ENCODE measurements at regions not wholly inside any gene's neighbourhood (a gene's known extent, or its start where the extent isn't known, plus 50 kb on each side); places are given as distances from the start of the nearest gene placed in this dataset.

DNA sequence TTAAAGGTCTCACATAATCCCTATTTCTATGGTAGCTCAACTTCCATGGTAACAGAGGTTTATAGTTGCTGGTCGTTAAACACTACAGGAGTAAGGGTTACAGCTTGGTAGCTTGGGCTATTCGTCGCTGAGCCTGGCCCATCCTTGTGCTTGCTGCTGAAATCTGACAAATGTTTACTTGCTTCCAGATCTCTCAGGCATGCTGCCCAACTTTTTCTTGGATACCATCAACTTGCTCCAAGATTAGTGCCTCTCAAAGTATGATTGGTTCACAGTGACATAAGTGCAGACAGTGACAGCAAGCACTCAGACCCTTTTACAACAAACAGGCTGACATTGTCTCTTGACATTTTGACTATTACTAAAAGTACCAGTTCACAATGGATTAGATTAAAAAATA lies 231.8 kb downstream of the KCNS3 start:
- Histone ChIP-seq H3K9me3 (ENCODE audit: control insufficient read depth, insufficient read depth, low read length) (no peaks in the 10 kb centered on the region), H3K27me3 (ENCODE audit: control insufficient read depth, insufficient read depth, low read length) (no peaks in the 10 kb centered on the region), H3K4me3 (ENCODE audit: low read depth, low read length) (no peak overlapping the region), H3K9ac (ENCODE audit: low read depth, low read length) (no peak overlapping the region), H3K27ac (ENCODE audit: low read depth, low read length) (no peak overlapping the region), H3K36me3 (ENCODE audit: control insufficient read depth, insufficient read depth, low read length) (no peaks in the 10 kb centered on the region), H3K4me1 (ENCODE audit: control insufficient read depth, insufficient read depth, low read length) (no peaks in the 10 kb centered on the region)

DNA sequence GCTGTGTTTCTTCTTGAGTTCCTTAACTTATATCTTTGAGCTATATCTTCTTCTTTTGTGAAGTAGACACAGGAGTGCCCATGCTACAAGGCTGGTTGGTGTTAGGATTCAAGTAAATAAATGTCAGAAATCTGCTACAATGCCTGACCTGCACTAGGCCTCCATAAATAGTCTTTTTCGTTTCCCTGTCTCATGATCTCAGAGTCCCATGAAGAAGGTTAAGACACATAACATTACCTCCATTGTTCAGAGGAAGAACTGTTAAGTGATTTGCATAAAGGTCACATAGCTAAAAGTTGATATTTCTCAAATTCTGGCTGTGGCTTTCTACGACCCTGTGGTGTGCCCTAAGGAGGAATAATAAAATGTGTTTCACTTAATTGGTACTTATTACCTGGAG lies 228.4 kb downstream of the KCNS3 start:
- Histone ChIP-seq H3K9me3 (ENCODE audit: control insufficient read depth, insufficient read depth, low read length) (no peaks in the 10 kb centered on the region), H3K36me3 (ENCODE audit: control insufficient read depth, insufficient read depth, low read length) (no peaks in the 10 kb centered on the region), H3K27me3 (ENCODE audit: control insufficient read depth, insufficient read depth, low read length) (no peaks in the 10 kb centered on the region), H3K9ac (ENCODE audit: low read depth, low read length) (no peak overlapping the region), H3K27ac (ENCODE audit: low read depth, low read length) (no peak overlapping the region), H3K4me1 (ENCODE audit: control insufficient read depth, insufficient read depth, low read length) (no peaks in the 10 kb centered on the region), H3K4me3 (ENCODE audit: low read depth, low read length) (no peak overlapping the region)

DNA sequence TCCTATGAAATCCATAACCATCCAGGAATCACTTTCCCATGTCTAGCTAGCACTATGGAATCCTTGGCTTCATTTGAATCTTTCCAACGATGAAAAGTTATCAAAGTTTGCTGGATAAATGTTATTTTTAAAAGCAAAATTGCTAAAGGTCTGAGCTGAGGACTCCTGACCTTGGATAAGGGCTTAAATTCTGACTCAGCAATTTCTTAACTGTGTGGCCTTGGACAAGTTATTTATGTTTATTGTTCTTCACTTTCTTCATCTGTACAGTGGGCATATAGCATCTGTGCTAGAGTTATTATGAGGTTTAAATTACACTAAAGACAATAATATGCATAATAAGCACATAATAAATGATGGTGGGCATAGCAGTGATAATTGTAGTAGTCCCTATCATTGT lies 227.5 kb downstream of the KCNS3 start:
- H3K4me1 ChIP-seq (ENCODE audit: control insufficient read depth, insufficient read depth, low read length) = no peaks in the 10 kb centered on the region
- no peak overlapping the region for H3K9ac ChIP-seq (ENCODE audit: low read depth, low read length)
- no peaks in the 10 kb centered on the region for H3K9me3 ChIP-seq (ENCODE audit: control insufficient read depth, insufficient read depth, low read length)
- no peaks in the 10 kb centered on the region for H3K27me3 ChIP-seq (ENCODE audit: control insufficient read depth, insufficient read depth, low read length)
- no peaks in the 10 kb centered on the region for H3K36me3 ChIP-seq (ENCODE audit: control insufficient read depth, insufficient read depth, low read length)
- H3K4me3 ChIP-seq (ENCODE audit: low read depth, low read length) = no peak overlapping the region
- no peak overlapping the region for H3K27ac ChIP-seq (ENCODE audit: low read depth, low read length)

DNA sequence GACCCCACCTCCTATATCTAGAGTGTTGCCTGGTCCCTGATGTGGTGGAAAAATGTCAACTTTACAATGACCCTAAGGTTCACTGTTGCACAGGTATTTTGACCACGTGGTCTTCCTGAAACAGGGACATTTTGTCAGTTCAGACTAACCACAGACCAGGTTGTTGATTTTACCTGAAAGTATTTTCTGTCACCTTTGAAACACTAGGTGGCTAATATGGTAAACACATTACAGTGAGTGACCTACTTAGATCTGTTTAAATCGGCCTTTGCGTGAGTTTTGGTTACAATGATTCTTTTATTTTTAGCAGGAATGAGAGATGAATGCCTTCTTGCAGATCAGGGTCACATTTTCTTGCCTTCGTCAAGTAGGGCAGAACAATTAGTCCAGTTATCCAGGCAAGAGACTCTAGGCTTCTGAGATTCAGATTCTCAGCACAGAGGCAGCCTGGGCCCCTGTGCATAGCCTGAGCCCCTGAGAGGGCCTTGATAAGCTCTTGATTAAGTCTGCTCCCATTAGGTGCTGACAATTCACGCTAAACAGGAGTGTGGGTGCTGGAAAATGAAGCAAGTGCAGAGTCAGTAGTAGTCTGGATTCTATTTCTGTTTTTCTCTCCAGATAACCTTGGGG lies 226.2 kb downstream of the KCNS3 start:
- Histone ChIP-seq H3K36me3 (ENCODE audit: control insufficient read depth, insufficient read depth, low read length) (no peaks in the 10 kb centered on the region), H3K27me3 (ENCODE audit: control insufficient read depth, insufficient read depth, low read length) (no peaks in the 10 kb centered on the region), H3K9me3 (ENCODE audit: control insufficient read depth, insufficient read depth, low read length) (no peaks in the 10 kb centered on the region), H3K27ac (ENCODE audit: low read depth, low read length) (no peak overlapping the region), H3K4me1 (ENCODE audit: control insufficient read depth, insufficient read depth, low read length) (no peaks in the 10 kb centered on the region), H3K9ac (ENCODE audit: low read depth, low read length) (no peak overlapping the region), H3K4me3 (ENCODE audit: low read depth, low read length) (no peak overlapping the region)

DNA sequence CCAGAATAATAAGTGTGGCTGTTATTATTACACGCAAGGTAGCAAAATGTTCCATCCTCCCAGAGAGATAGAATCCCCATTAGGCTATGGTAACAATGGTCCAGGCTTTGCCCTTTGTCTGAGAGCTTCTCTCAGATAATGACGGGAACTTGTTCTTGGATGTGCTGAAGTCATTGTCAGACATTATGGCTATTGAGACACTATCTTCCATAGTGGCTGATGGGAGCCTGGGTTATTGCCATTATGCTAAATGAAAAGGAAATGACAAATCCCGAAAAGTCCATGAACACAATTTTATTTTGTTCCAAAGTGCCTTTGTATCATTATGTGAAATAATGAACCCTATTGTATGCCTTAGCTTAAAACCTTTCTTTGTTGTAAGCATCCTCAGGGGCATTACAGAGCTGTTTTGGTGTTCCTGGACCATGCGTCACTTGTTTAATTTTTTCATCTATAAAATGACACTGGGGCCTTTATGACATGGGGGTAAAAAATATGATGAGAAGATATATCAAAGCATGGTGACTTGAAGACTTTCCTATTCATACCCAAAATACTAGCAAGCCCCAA lies 218.5 kb downstream of the KCNS3 start:
- no peaks in the 10 kb centered on the region for H3K27me3 ChIP-seq (ENCODE audit: control insufficient read depth, insufficient read depth, low read length)
- no peaks in the 10 kb centered on the region for H3K36me3 ChIP-seq (ENCODE audit: control insufficient read depth, insufficient read depth, low read length)
- no peaks in the 10 kb centered on the region for H3K4me1 ChIP-seq (ENCODE audit: control insufficient read depth, insufficient read depth, low read length)
- no peak overlapping the region for H3K4me3 ChIP-seq (ENCODE audit: low read depth, low read length)
- H3K9me3 ChIP-seq (ENCODE audit: control insufficient read depth, insufficient read depth, low read length) = no peaks in the 10 kb centered on the region
- no peak overlapping the region for H3K27ac ChIP-seq (ENCODE audit: low read depth, low read length)
- H3K9ac ChIP-seq (ENCODE audit: low read depth, low read length) = no peak overlapping the region

DNA sequence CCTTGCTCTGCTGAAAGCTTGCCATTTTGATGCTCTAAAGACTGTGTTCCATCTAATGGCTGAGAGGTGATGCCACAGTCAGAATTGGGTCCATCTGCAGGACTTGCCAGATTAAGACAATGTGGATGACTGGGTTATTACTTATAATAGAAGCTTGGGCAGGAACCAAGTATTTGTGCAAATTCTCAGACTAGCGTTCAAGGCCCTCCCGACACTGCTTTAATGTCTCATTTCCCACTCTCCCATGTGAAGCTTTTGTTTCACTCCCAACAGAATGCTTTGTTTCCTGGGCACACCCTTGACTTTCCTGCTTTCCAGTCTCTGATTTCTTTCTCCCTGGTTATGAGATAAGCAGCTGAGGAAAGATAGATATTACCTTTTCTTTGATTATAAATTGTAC lies 215.8 kb downstream of the KCNS3 start:
- Histone ChIP-seq H3K9ac (ENCODE audit: low read depth, low read length) (no peak overlapping the region), H3K9me3 (ENCODE audit: control insufficient read depth, insufficient read depth, low read length) (no peaks in the 10 kb centered on the region), H3K27me3 (ENCODE audit: control insufficient read depth, insufficient read depth, low read length) (no peaks in the 10 kb centered on the region), H3K36me3 (ENCODE audit: control insufficient read depth, insufficient read depth, low read length) (no peaks in the 10 kb centered on the region), H3K27ac (ENCODE audit: low read depth, low read length) (no peak overlapping the region), H3K4me1 (ENCODE audit: control insufficient read depth, insufficient read depth, low read length) (no peaks in the 10 kb centered on the region), H3K4me3 (ENCODE audit: low read depth, low read length) (no peak overlapping the region)

DNA sequence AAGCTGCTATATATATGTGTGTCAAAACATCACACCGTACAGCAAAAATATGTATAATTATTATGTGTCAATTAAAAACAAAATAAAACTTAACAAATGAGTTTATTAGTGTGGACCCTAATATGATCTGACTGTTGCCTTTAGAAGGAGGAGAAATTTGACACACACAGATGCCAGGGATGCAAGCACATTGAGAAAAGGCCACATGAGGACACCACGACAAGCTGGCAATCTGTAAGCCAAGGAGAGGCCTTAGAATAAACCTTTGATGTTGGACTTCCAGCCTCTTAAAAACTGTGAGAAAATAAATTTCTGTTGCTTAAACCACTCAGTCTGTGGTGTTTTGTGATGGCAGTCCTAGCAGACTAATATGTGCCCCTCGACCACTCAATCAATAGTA lies 214.7 kb downstream of the KCNS3 start:
- Histone ChIP-seq H3K4me1 (ENCODE audit: control insufficient read depth, insufficient read depth, low read length) (no peaks in the 10 kb centered on the region), H3K27ac (ENCODE audit: low read depth, low read length) (no peak overlapping the region), H3K4me3 (ENCODE audit: low read depth, low read length) (no peak overlapping the region), H3K27me3 (ENCODE audit: control insufficient read depth, insufficient read depth, low read length) (no peaks in the 10 kb centered on the region), H3K9me3 (ENCODE audit: control insufficient read depth, insufficient read depth, low read length) (no peaks in the 10 kb centered on the region), H3K36me3 (ENCODE audit: control insufficient read depth, insufficient read depth, low read length) (no peaks in the 10 kb centered on the region), H3K9ac (ENCODE audit: low read depth, low read length) (no peak overlapping the region)

DNA sequence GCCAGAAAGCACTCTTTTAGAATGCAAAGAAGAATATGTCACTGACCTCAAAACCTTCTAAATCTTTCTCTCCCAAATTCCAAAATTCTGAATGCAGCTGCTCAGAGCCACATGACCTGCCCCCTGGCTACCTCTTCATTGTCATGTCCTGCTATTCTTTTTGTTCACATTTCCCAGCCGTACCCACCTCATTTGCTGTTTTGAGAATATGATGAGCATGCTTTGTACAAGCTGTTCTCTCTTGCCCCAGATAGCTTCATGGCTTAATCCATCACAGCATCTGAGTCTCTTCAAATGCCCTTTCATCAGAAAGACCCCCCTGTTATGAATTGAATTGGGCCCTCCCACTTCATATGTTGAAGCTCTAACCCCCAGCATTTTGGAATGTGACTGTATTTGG lies 214.3 kb downstream of the KCNS3 start:
- no peak overlapping the region for H3K9ac ChIP-seq (ENCODE audit: low read depth, low read length)
- no peak overlapping the region for H3K27ac ChIP-seq (ENCODE audit: low read depth, low read length)
- H3K4me1 ChIP-seq (ENCODE audit: control insufficient read depth, insufficient read depth, low read length) = no peaks in the 10 kb centered on the region
- no peak overlapping the region for H3K4me3 ChIP-seq (ENCODE audit: low read depth, low read length)
- H3K27me3 ChIP-seq (ENCODE audit: control insufficient read depth, insufficient read depth, low read length) = no peaks in the 10 kb centered on the region
- no peaks in the 10 kb centered on the region for H3K36me3 ChIP-seq (ENCODE audit: control insufficient read depth, insufficient read depth, low read length)
- H3K9me3 ChIP-seq (ENCODE audit: control insufficient read depth, insufficient read depth, low read length) = no peaks in the 10 kb centered on the region

DNA sequence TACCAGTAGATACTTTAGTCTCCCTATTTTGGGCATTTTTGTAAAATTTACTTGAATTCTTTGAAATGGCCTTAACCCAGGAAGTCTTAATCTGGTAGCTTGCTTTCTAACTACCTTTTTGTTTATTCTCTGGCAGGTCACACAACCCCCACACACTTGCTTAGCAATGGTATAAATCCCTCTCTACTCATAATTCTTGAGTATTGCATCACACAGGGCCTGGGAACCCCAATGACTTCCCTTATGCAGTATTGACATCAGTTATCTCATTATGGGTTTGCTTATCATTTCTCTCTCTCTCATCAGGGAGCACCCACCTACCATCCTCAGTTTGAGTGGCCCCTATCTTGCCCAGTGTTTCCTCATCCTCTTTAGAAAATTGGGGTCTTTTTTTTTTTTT lies 207.1 kb downstream of the KCNS3 start:
- Histone ChIP-seq H3K4me1 (ENCODE audit: control insufficient read depth, insufficient read depth, low read length) (no peaks in the 10 kb centered on the region), H3K9me3 (ENCODE audit: control insufficient read depth, insufficient read depth, low read length) (no peaks in the 10 kb centered on the region), H3K27ac (ENCODE audit: low read depth, low read length) (no peak overlapping the region), H3K36me3 (ENCODE audit: control insufficient read depth, insufficient read depth, low read length) (no peaks in the 10 kb centered on the region), H3K27me3 (ENCODE audit: control insufficient read depth, insufficient read depth, low read length) (no peaks in the 10 kb centered on the region), H3K9ac (ENCODE audit: low read depth, low read length) (no peak overlapping the region), H3K4me3 (ENCODE audit: low read depth, low read length) (no peak overlapping the region)

DNA sequence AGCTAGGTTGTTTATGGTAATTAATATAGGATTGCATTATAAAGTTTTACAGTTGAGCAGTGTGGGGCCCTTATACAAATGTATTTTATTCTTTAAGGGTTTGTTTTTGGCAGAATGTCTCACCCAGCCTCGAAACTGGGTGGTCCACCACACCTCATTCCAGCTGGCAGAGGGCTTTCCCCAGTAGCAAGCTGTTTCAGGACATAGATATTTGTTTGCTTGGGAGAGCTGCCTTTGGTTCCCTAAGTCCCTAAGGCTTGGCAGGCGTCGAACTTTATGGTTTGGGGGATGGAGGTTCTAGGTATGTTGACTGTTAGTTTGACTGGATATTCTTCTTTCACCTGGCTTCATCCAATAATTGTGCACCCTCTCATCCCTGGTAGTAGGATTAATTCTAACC lies 205.9 kb downstream of the KCNS3 start:
- Histone ChIP-seq H3K27ac (ENCODE audit: low read depth, low read length) (no peak overlapping the region), H3K36me3 (ENCODE audit: control insufficient read depth, insufficient read depth, low read length) (no peaks in the 10 kb centered on the region)

DNA sequence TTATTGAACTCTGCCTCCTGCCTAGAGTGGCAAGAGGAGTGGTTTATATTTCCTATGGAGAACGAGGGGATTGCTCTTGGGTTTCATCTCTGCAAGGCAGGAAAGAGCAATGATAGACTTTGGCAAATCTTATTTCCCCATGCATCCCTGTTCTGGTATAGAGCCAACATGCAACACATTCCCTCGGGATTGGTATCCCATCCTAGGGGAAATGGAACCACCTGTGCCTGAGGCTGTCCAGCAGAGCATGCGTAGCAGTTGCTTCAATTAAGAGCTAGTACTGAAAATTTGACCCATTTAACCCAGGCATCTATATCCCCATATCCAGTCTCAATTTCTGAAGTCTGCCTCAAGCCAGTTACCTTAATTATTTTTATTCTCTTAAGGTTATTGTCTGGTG lies 205.3 kb downstream of the KCNS3 start:
- Histone ChIP-seq H3K9me3 (ENCODE audit: control insufficient read depth, insufficient read depth, low read length) (no peaks in the 10 kb centered on the region), H3K27ac (ENCODE audit: low read depth, low read length) (no peak overlapping the region), H3K9ac (ENCODE audit: low read depth, low read length) (no peak overlapping the region), H3K4me3 (ENCODE audit: low read depth, low read length) (no peak overlapping the region), H3K36me3 (ENCODE audit: control insufficient read depth, insufficient read depth, low read length) (no peaks in the 10 kb centered on the region), H3K27me3 (ENCODE audit: control insufficient read depth, insufficient read depth, low read length) (no peaks in the 10 kb centered on the region), H3K4me1 (ENCODE audit: control insufficient read depth, insufficient read depth, low read length) (no peaks in the 10 kb centered on the region)

More for the DNA sequence above, 205.9 kb downstream of the KCNS3 start:
- Histone ChIP-seq H3K4me3 (ENCODE audit: low read depth, low read length) (no peak overlapping the region), H3K4me1 (ENCODE audit: control insufficient read depth, insufficient read depth, low read length) (no peaks in the 10 kb centered on the region), H3K27me3 (ENCODE audit: control insufficient read depth, insufficient read depth, low read length) (no peaks in the 10 kb centered on the region), H3K9me3 (ENCODE audit: control insufficient read depth, insufficient read depth, low read length) (no peaks in the 10 kb centered on the region), H3K9ac (ENCODE audit: low read depth, low read length) (no peak overlapping the region)

Data from HUES48 (cell line).